ENCODE measurements at regions not wholly inside any gene's neighbourhood (a gene's known extent, or its start where the extent isn't known, plus 50 kb on each side); places are given as distances from the start of the nearest gene placed in this dataset.

GRCh38 chr4:1459722-1460511 is 53.7 kb upstream of the NKX1-1 start:
- Histone ChIP-seq H3K9ac (ENCODE audit: low read length) (no peak overlapping the region), H2AFZ (ENCODE audit: insufficient read depth, low read depth, low read length, poor library complexity, severe bottlenecking) (no peak overlapping the region), H3K79me2 (ENCODE audit: control insufficient read depth, insufficient read depth, low read length) (no peaks in the 10 kb centered on the region), H3K9me3 (ENCODE audit: control extremely low read depth in 1 of 3, control insufficient read depth in 2 of 3, insufficient read depth in 1 of 3, low read length in 2 of 3) (peaks cover 0 to 23% (median 0%) of the 10 kb centered on the region in 3 donors), H3K27me3 (replicated peaks in 1 of 4; ENCODE audit: control extremely low read depth in 1 of 4, control insufficient read depth in 3 of 4, insufficient read depth in 4 of 4, low read length in 3 of 4) (peaks cover 0 to 10% (median 0%) of the 10 kb centered on the region in 4 experiments), H3K36me3 (replicated peaks in 1 of 2; ENCODE audit: control extremely low read depth in 1 of 2, control insufficient read depth in 1 of 2, extremely low read depth in 1 of 2, insufficient read depth in 2 of 2, low read length in 1 of 2) (no peaks in the 10 kb centered on the region), H3K4me2 (replicated peaks; ENCODE audit: low read depth, low read length, poor library complexity, severe bottlenecking) (no peak overlapping the region), H3K4me1 (ENCODE audit: control insufficient read depth in 2 of 2, insufficient read depth in 2 of 2, low read length in 2 of 2) (no peaks in the 10 kb centered on the region), H4K20me1 (ENCODE audit: control insufficient read depth, insufficient read depth, low read length, poor library complexity, severe bottlenecking) (no peaks in the 10 kb centered on the region), H3K4me3 (ENCODE audit: control extremely low read depth in 1 of 5, extremely low read depth in 1 of 5, insufficient read depth in 1 of 5, low read depth in 2 of 5, low read length in 4 of 5) (no peak overlapping the region), H3K27ac (ENCODE audit: low read length in 2 of 2) (no peak overlapping the region)
- ChIA-PET CTCF (no interaction called here), POLR2A (no interaction called here)
- no peak for DNase-seq
- no peak overlapping the region for H3K4me3 Mint-ChIP-seq
- intact Hi-C loops (cut with micrococcal nuclease) = no loop called here
- H3K9me3 Mint-ChIP-seq (ENCODE audit: insufficient read depth) = peaks cover 8% of the 10 kb centered on the region
- TF ChIP-seq CTCF (IDR thresholded peaks at IDR 0.05) (no peak), EZH2 (IDR thresholded peaks at IDR 0.05; ENCODE audit: borderline replicate concordance, insufficient read depth, low read depth, low read length, poor library complexity, severe bottlenecking) (no peak)
- H3K27me3 Mint-ChIP-seq = peaks cover 28% of the 10 kb centered on the region
- ATAC-seq (ENCODE audit: low read depth) = no peak
- WGBS (ENCODE audit: insufficient coverage) = 63% methylated on average over 23 of the region's 26 CpGs
- no peak overlapping the region for H3K27ac Mint-ChIP-seq
- H3K4me1 Mint-ChIP-seq = no peaks in the 10 kb centered on the region

GRCh38 chr4:1459081-1459721 is 53.0 kb upstream of the NKX1-1 start:
- H3K27ac ChIP-seq (ENCODE audit: low read length in 2 of 2) = no peak overlapping the region
- H3K9ac ChIP-seq (ENCODE audit: low read length) = no peak overlapping the region
- H3K4me3 Mint-ChIP-seq = no peak overlapping the region
- TF ChIP-seq CTCF (IDR thresholded peaks at IDR 0.05) (no peak), EZH2 (IDR thresholded peaks at IDR 0.05; ENCODE audit: borderline replicate concordance, insufficient read depth, low read depth, low read length, poor library complexity, severe bottlenecking) (no peak)
- no peaks in the 10 kb centered on the region for H3K4me1 ChIP-seq (ENCODE audit: control insufficient read depth in 2 of 2, insufficient read depth in 2 of 2, low read length in 2 of 2)
- H3K79me2 ChIP-seq (ENCODE audit: control insufficient read depth, insufficient read depth, low read length) = no peaks in the 10 kb centered on the region
- no peak overlapping the region for H3K4me2 ChIP-seq (replicated peaks; ENCODE audit: low read depth, low read length, poor library complexity, severe bottlenecking)
- 34% methylated on average over 9 of the region's 16 CpGs for WGBS (ENCODE audit: insufficient coverage)
- peaks cover 8% of the 10 kb centered on the region for H3K9me3 Mint-ChIP-seq (ENCODE audit: insufficient read depth)
- H4K20me1 ChIP-seq (ENCODE audit: control insufficient read depth, insufficient read depth, low read length, poor library complexity, severe bottlenecking) = no peaks in the 10 kb centered on the region
- POLR2A ChIA-PET = no interaction called here
- no peak for ATAC-seq (ENCODE audit: low read depth)
- H3K4me1 Mint-ChIP-seq = no peaks in the 10 kb centered on the region
- peaks cover 0 to 26% (median 0%) of the 10 kb centered on the region in 3 donors for H3K9me3 ChIP-seq (ENCODE audit: control extremely low read depth in 1 of 3, control insufficient read depth in 2 of 3, insufficient read depth in 1 of 3, low read length in 2 of 3)
- H3K27ac Mint-ChIP-seq = no peak overlapping the region
- H2AFZ ChIP-seq (ENCODE audit: insufficient read depth, low read depth, low read length, poor library complexity, severe bottlenecking) = no peak overlapping the region
- no peaks in the 10 kb centered on the region for H3K36me3 ChIP-seq (replicated peaks in 1 of 2; ENCODE audit: control extremely low read depth in 1 of 2, control insufficient read depth in 1 of 2, extremely low read depth in 1 of 2, insufficient read depth in 2 of 2, low read length in 1 of 2)
- intact Hi-C loops (cut with micrococcal nuclease) = no loop called here
- peaks cover 0 to 10% (median 0%) of the 10 kb centered on the region in 4 experiments for H3K27me3 ChIP-seq (replicated peaks in 1 of 4; ENCODE audit: control extremely low read depth in 1 of 4, control insufficient read depth in 3 of 4, insufficient read depth in 4 of 4, low read length in 3 of 4)
- CTCF ChIA-PET = no interaction called here
- DNase-seq = no peak
- peaks cover 28% of the 10 kb centered on the region for H3K27me3 Mint-ChIP-seq
- H3K4me3 ChIP-seq (ENCODE audit: control extremely low read depth in 1 of 5, extremely low read depth in 1 of 5, insufficient read depth in 1 of 5, low read depth in 2 of 5, low read length in 4 of 5) = no peak overlapping the region
